Ishikawa (cell line): ENCODE measurements at regions not wholly inside any gene's neighbourhood (a gene's known extent, or its start where the extent isn't known, plus 50 kb on each side); places are given as distances from the start of the nearest gene placed in this dataset.

Experiments used
- CEBPB ChIP-seq: IDR thresholded peaks from 2 replicates; pipeline ENCODE4 v1.6.1; 2012
- CREB1 ChIP-seq: IDR thresholded peaks from 2 replicates; pipeline ENCODE4 v1.6.1; 2012; ENCODE audit warnings: low read depth
- EP300 ChIP-seq: IDR thresholded peaks from 2 replicates; pipeline ENCODE4 v1.6.1; 2012; ENCODE audit warnings: borderline replicate concordance
- MAX ChIP-seq: IDR thresholded peaks from 2 replicates; pipeline ENCODE4 v1.6.1; 2012
- RAD21 ChIP-seq: IDR thresholded peaks from 2 replicates; pipeline ENCODE4 v1.6.1; 2012; ENCODE audit warnings: low read depth
- REST ChIP-seq: IDR thresholded peaks from 2 replicates; pipeline ENCODE4 v1.6.1; 2012; ENCODE audit warnings: low read depth, mild to moderate bottlenecking
- TAF1 ChIP-seq: IDR thresholded peaks from 2 replicates; pipeline ENCODE4 v1.6.1; 2012; ENCODE audit warnings: low read depth, mild to moderate bottlenecking
- TCF12 ChIP-seq: IDR thresholded peaks from 2 replicates; pipeline ENCODE4 v1.6.1; 2012; ENCODE audit warnings: low read depth
- USF1 ChIP-seq: IDR thresholded peaks from 2 replicates; pipeline ENCODE4 v1.6.1; 2012
- ZBTB7A ChIP-seq: IDR thresholded peaks from 2 replicates; pipeline ENCODE4 v1.6.1; 2012; ENCODE audit warnings: low read depth

GRCh38 chr4:132180020-132180427 lies 969.1 kb upstream of the PCDH10 start:
- TF ChIP-seq USF1 (no peak), MAX (no peak), TAF1 (no peak), TCF12 (no peak), EP300 (peak; percentile 21; the same call in 1 of the 2 replicates), ZBTB7A (no peak), CEBPB (no peak), CREB1 (no peak), REST (no peak), RAD21 (no peak)
